Right renal cortex interstitium (tissue), 3 donors: ENCODE measurements at regions not wholly inside any gene's neighbourhood (a gene's known extent, or its start where the extent isn't known, plus 50 kb on each side); places are given as distances from the start of the nearest gene placed in this dataset.
"Not testable (repeated sequence)": the region's sequence is repeated elsewhere in the genome, so short reads cannot be mapped to it uniquely, and the experiment has no call there.

Experiments used
- DNase-seq, 3 donors: peaks; one replicate each; pipeline ENCODE4 v3.0.0-alpha.2; 2013; ENCODE audit warnings: low read depth in 3 of 3, low spot score in 2 of 3

- not testable (repeated sequence) for DNase-seq
These were observed 52.6 kb upstream of the KIF26B start for GRCh38 chr1:245102149-245102548.

- no peak for DNase-seq
These were observed 55.4 kb upstream of the KIF26B start for GRCh38 chr1:245099401-245099800.

- no peak for DNase-seq
These were observed 55.9 kb upstream of the KIF26B start for GRCh38 chr1:245098924-245099323.

GRCh38 chr1:245096311-245097066 lies 58.3 kb upstream of the KIF26B start:
- no peak for DNase-seq

- no peak for DNase-seq
These were observed 58.9 kb upstream of the KIF26B start for GRCh38 chr1:245095903-245096302.

- no peak for DNase-seq
These were observed 59.8 kb upstream of the KIF26B start for GRCh38 chr1:245094954-245095353.

GRCh38 chr1:245094092-245094491 lies 60.7 kb upstream of the KIF26B start:
- no peak for DNase-seq

GRCh38 chr1:245092638-245092976 lies 62.2 kb upstream of the KIF26B start:
- DNase-seq, result no peak

- DNase-seq, result no peak
These were observed 62.8 kb upstream of the KIF26B start for GRCh38 chr1:245091818-245092637.

- no peak for DNase-seq
These were observed 63.6 kb upstream of the KIF26B start for GRCh38 chr1:245091171-245091621.

- DNase-seq, result no peak
These were observed 64.2 kb upstream of the KIF26B start for GRCh38 chr1:245090491-245091090.

GRCh38 chr1:245087723-245088122 lies 67.1 kb upstream of the KIF26B start:
- DNase-seq, result no peak

- DNase-seq, result no peak
These were observed 68.3 kb upstream of the KIF26B start for GRCh38 chr1:245086389-245086969.

- no peak for DNase-seq
These were observed 69.2 kb upstream of the KIF26B start for GRCh38 chr1:245085508-245086095.

GRCh38 chr1:245084551-245084950 lies 70.2 kb upstream of the KIF26B start:
- DNase-seq, result no peak

- DNase-seq, result no peak
These were observed 75.7 kb upstream of the KIF26B start for GRCh38 chr1:245079021-245079609.

- DNase-seq, result no peak
These were observed 79.9 kb upstream of the KIF26B start for GRCh38 chr1:245074898-245075297.

- DNase-seq, result no peak
These were observed 80.5 kb upstream of the KIF26B start for GRCh38 chr1:245074232-245074747.

GRCh38 chr1:245070836-245071615 lies 83.8 kb upstream of the KIF26B start:
- DNase-seq, result no peak

GRCh38 chr1:245067257-245067656 lies 87.5 kb upstream of the KIF26B start:
- DNase-seq, result no peak
